Erythroblast (primary cell): ENCODE measurements at regions not wholly inside any gene's neighbourhood (a gene's known extent, or its start where the extent isn't known, plus 50 kb on each side); places are given as distances from the start of the nearest gene placed in this dataset.

Experiments used
- GATA1 ChIP-seq: IDR thresholded peaks from 2 replicates; pipeline ENCODE4 v1.6.1; 2011; ENCODE audit warnings: low read depth, mild to moderate bottlenecking, control low read depth, low read length, moderate library complexity
- POLR2A ChIP-seq: IDR thresholded peaks from 2 replicates; pipeline ENCODE4 v1.6.1; 2011; ENCODE audit warnings: mild to moderate bottlenecking, low read length

GRCh38 chr17:71472809-71473789 is 647.7 kb upstream of the SOX9 start:
- no peak for TF ChIP-seq POLR2A
- no peak for TF ChIP-seq GATA1
